ENCODE measurements at regions not wholly inside any gene's neighbourhood (a gene's known extent, or its start where the extent isn't known, plus 50 kb on each side); places are given as distances from the start of the nearest gene placed in this dataset.

DNA sequence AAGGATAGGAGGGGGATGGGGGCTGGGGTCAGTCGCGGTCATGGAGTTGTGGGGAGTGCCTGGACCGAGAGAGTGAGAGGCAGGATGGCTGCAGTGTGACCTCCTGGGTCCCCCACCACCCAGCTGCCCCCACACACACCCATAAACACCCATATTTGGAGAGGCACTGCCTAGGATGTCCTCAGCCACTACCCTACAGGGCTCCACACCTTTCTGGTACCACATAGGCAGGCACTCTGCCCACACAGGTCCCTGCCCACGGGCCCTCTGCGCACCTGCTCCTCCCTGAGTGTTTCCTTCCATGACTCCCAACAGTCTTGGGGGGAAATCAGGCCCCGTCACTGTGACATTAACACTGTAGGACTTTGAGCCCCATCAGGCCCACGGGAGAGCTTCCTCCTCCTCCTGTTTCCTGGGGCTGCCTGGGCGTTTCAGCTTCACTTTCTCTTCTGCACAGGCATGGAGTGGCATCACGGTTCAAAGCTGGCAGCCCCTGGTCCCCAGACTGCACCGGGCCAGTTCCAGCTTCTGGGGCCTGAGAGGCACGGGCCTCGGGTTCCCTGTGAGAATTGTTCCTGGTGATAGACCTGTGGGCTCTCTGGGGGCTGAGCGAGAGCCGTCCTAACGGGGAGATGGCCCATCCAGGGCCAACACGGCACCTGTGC lies 207.0 kb upstream of the C14orf180 start:
- 0% methylated on average over 8 of the region's 16 CpGs for WGBS (ENCODE audit: insufficient coverage, low coverage, missing lambda C conversion rate)
- Histone ChIP-seq H3K4me3 (no peak overlapping the region), H3K36me3 (ENCODE audit: control insufficient read depth, insufficient read depth, low read length) (no peaks in the 10 kb centered on the region), H3K27me3 (ENCODE audit: control insufficient read depth in 2 of 2, insufficient read depth in 2 of 2, low read length in 2 of 2) (peaks cover 0 to 26% of the 10 kb centered on the region in 2 experiments; a peak in 2 of 5 replicates), H3K9me3 (replicated peaks; ENCODE audit: control insufficient read depth, insufficient read depth, low read depth, low read length) (no peaks in the 10 kb centered on the region), H3K27ac (ENCODE audit: extremely low read depth, low read depth, low read length) (no peak overlapping the region), H3K79me2 (ENCODE audit: control insufficient read depth, insufficient read depth, low read length) (no peaks in the 10 kb centered on the region), H3K9ac (ENCODE audit: insufficient read depth in 1 of 2, low read depth in 2 of 2, low read length in 2 of 2) (no peak overlapping the region), H2AFZ (ENCODE audit: low read depth, low read length) (no peak overlapping the region), H3K4me2 (ENCODE audit: insufficient read depth, low read length) (no peak overlapping the region), H3K4me1 (replicated peaks in 1 of 2; ENCODE audit: control insufficient read depth in 2 of 2, insufficient read depth in 2 of 2, low read length in 2 of 2) (no peaks in the 10 kb centered on the region), H4K20me1 (replicated peaks; ENCODE audit: control insufficient read depth, insufficient read depth, low read length) (no peaks in the 10 kb centered on the region; the same call in 1 of the 2 replicates), H3K9me1 (ENCODE audit: control insufficient read depth, insufficient read depth, low read length) (no peaks in the 10 kb centered on the region)
- ChIA-PET POLR2A (no interaction called here), CTCF (ENCODE audit: low intra/inter-chr PET ratio) (no interaction called here)
- intact Hi-C loops (cut with micrococcal nuclease) = no loop called here
- in situ Hi-C loops (cut with MboI) = no loop called here
- FAIRE-seq (no peak), ATAC-seq (no peak), DNase-seq (ENCODE audit: extremely low read depth in 1 of 4, low spot score in 3 of 4) (no peak)
- no TSS peak for BruUV-seq (replicated peaks)
- TF ChIP-seq CTCF (IDR thresholded peaks at IDR 0.05 in 2 of 3, conservative IDR thresholded peaks at IDR 0.05 in 1 of 3; ENCODE audit: insufficient read depth in 2 of 3, low read depth in 1 of 3, low read length in 3 of 3) (no peak), CREB1 (IDR thresholded peaks at IDR 0.05) (no peak), CREB1 (CRISPR knock-in tag; IDR thresholded peaks at IDR 0.05) (no peak), HDAC2 (IDR thresholded peaks at IDR 0.05) (no peak), MGA (IDR thresholded peaks at IDR 0.05) (no peak)
- TF ChIP-seq, protein P1, sequence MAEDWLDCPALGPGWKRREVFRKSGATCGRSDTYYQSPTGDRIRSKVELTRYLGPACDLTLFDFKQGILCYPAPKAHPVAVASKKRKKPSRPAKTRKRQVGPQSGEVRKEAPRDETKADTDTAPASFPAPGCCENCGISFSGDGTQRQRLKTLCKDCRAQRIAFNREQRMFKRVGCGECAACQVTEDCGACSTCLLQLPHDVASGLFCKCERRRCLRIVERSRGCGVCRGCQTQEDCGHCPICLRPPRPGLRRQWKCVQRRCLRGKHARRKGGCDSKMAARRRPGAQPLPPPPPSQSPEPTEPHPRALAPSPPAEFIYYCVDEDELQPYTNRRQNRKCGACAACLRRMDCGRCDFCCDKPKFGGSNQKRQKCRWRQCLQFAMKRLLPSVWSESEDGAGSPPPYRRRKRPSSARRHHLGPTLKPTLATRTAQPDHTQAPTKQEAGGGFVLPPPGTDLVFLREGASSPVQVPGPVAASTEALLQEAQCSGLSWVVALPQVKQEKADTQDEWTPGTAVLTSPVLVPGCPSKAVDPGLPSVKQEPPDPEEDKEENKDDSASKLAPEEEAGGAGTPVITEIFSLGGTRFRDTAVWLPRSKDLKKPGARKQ (CRISPR knock-in tag; IDR thresholded peaks at IDR 0.05) = no peak

All from K562 (cell line).